ENCODE measurements at regions not wholly inside any gene's neighbourhood (a gene's known extent, or its start where the extent isn't known, plus 50 kb on each side); places are given as distances from the start of the nearest gene placed in this dataset.
"Not testable (repeated sequence)": the region's sequence is repeated elsewhere in the genome, so short reads cannot be mapped to it uniquely, and the experiment has no call there.

GRCh38 chr21:34219334-34220060 is 144.3 kb upstream of the KCNE2 start:
- Histone ChIP-seq H3K27ac (ENCODE audit: low read length) (no peak overlapping the region), H3K4me3 (ENCODE audit: low read length) (no peak overlapping the region), H3K9me3 (ENCODE audit: control insufficient read depth, insufficient read depth, low read length) (no peaks in the 10 kb centered on the region), H3K27me3 (ENCODE audit: control insufficient read depth, insufficient read depth, low read length) (no peaks in the 10 kb centered on the region), H3K4me1 (ENCODE audit: control insufficient read depth, insufficient read depth, low read length) (no peaks in the 10 kb centered on the region), H3K36me3 (ENCODE audit: control insufficient read depth, insufficient read depth, low read length) (no peaks in the 10 kb centered on the region)
- DNase-seq (ENCODE audit: low read depth, low spot score): no peak
- no CpG with 5 or more reads among the region's 4 CpGs for WGBS (ENCODE audit: insufficient coverage, insufficient read length)

DNA sequence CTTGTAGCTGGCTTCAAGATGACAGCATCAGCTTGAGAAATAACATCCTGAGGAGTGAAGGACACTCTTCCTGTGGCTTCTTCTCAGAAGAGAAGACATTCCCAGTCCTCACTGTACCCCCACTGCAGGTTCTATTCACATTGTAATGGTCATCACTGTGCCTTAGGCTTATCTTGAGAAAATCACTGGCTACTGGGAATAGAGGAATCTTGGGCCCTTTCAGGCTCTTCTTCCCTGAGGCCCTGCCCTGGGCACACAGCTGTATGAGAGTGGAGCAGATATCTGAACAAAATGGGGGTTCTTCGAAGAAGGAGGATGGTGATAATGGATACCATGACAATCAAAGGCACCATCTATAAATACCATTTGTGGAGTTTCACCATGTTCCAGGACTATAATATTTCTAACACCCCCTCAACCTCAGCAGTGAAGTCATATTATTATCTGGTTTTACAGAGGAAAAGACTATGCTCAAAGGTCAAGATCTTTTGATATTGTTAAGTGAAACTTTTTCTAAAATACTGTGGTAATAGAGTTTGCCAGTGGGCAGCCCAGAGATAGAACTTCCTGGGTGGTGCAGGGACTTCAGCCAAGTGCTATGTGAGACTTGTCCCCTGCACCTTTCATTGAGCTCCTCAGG is 143.1 kb upstream of the KCNE2 start:
- Histone ChIP-seq H3K27ac (ENCODE audit: low read length) (no peak overlapping the region), H3K4me3 (ENCODE audit: low read length) (no peak overlapping the region), H3K27me3 (ENCODE audit: control insufficient read depth, insufficient read depth, low read length) (no peaks in the 10 kb centered on the region), H3K4me1 (ENCODE audit: control insufficient read depth, insufficient read depth, low read length) (no peaks in the 10 kb centered on the region), H3K36me3 (ENCODE audit: control insufficient read depth, insufficient read depth, low read length) (no peaks in the 10 kb centered on the region), H3K9me3 (ENCODE audit: control insufficient read depth, insufficient read depth, low read length) (no peaks in the 10 kb centered on the region)
- no CpG with 5 or more reads among the region's 1 CpG for WGBS (ENCODE audit: insufficient coverage, insufficient read length)
- DNase-seq (ENCODE audit: low read depth, low spot score): no peak

- Histone ChIP-seq H3K4me3 (ENCODE audit: low read length) (no peak overlapping the region), H3K27me3 (ENCODE audit: control insufficient read depth, insufficient read depth, low read length) (no peaks in the 10 kb centered on the region), H3K4me1 (ENCODE audit: control insufficient read depth, insufficient read depth, low read length) (no peaks in the 10 kb centered on the region), H3K9me3 (ENCODE audit: control insufficient read depth, insufficient read depth, low read length) (no peaks in the 10 kb centered on the region), H3K27ac (ENCODE audit: low read length) (no peak overlapping the region), H3K36me3 (ENCODE audit: control insufficient read depth, insufficient read depth, low read length) (no peaks in the 10 kb centered on the region)
- no CpG with 5 or more reads among the region's 11 CpGs for WGBS (ENCODE audit: insufficient coverage, insufficient read length)
- no peak for DNase-seq (ENCODE audit: low read depth, low spot score)
Observed at GRCh38 chr21:34221331-34222030, 142.3 kb upstream of the KCNE2 start.

- no peak overlapping the region for H3K27ac ChIP-seq (ENCODE audit: low read length)
- DNase-seq (ENCODE audit: low read depth, low spot score): no peak
- no peaks in the 10 kb centered on the region for H3K4me1 ChIP-seq (ENCODE audit: control insufficient read depth, insufficient read depth, low read length)
- no peaks in the 10 kb centered on the region for H3K36me3 ChIP-seq (ENCODE audit: control insufficient read depth, insufficient read depth, low read length)
- WGBS (ENCODE audit: insufficient coverage, insufficient read length): 100% methylated on average over 1 of the region's 14 CpGs
- H3K27me3 ChIP-seq (ENCODE audit: control insufficient read depth, insufficient read depth, low read length): no peaks in the 10 kb centered on the region
- H3K4me3 ChIP-seq (ENCODE audit: low read length): no peak overlapping the region
- H3K9me3 ChIP-seq (ENCODE audit: control insufficient read depth, insufficient read depth, low read length): no peaks in the 10 kb centered on the region
Observed at GRCh38 chr21:34222031-34222335, 141.8 kb upstream of the KCNE2 start.

- Histone ChIP-seq H3K36me3 (ENCODE audit: control insufficient read depth, insufficient read depth, low read length) (no peaks in the 10 kb centered on the region), H3K9me3 (ENCODE audit: control insufficient read depth, insufficient read depth, low read length) (no peaks in the 10 kb centered on the region), H3K4me1 (ENCODE audit: control insufficient read depth, insufficient read depth, low read length) (no peaks in the 10 kb centered on the region), H3K27me3 (ENCODE audit: control insufficient read depth, insufficient read depth, low read length) (no peaks in the 10 kb centered on the region), H3K27ac (ENCODE audit: low read length) (no peak overlapping the region), H3K4me3 (ENCODE audit: low read length) (no peak overlapping the region)
- DNase-seq (ENCODE audit: low read depth, low spot score): no peak
- WGBS (ENCODE audit: insufficient coverage, insufficient read length): no CpG with 5 or more reads among the region's 2 CpGs
Observed at GRCh38 chr21:34223376-34223775, 140.4 kb upstream of the KCNE2 start.

DNA sequence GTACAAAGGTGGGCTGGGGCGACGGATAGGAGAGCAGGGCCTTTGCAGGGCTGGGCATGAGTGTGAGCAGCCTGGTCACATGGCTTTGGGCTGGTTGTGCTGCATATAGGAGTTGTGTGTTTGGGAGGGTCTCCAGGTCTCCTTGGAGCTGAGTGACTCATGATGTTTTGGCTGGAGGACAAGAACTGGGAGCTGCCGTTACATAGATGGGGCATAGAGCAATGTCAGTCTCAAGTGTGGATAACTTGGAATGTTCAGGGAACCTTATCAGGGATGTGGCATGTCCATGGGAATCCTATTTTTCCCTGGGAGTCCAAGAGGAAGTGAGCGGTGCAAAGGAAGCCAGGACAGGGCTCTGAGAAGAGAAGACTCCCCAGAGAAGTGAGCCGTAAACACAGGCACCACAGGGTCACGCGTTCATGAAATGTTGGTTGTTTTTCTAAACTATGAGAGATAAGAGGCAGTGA is 136.4 kb upstream of the KCNE2 start:
- no peak for DNase-seq (ENCODE audit: low read depth, low spot score)
- Histone ChIP-seq H3K27ac (ENCODE audit: low read length) (no peak overlapping the region), H3K4me1 (ENCODE audit: control insufficient read depth, insufficient read depth, low read length) (no peaks in the 10 kb centered on the region; the same call in 1 of the 2 replicates), H3K27me3 (ENCODE audit: control insufficient read depth, insufficient read depth, low read length) (no peaks in the 10 kb centered on the region), H3K36me3 (ENCODE audit: control insufficient read depth, insufficient read depth, low read length) (no peaks in the 10 kb centered on the region), H3K9me3 (ENCODE audit: control insufficient read depth, insufficient read depth, low read length) (no peaks in the 10 kb centered on the region), H3K4me3 (ENCODE audit: low read length) (no peak overlapping the region)
- no CpG with 5 or more reads among the region's 7 CpGs for WGBS (ENCODE audit: insufficient coverage, insufficient read length)

DNA sequence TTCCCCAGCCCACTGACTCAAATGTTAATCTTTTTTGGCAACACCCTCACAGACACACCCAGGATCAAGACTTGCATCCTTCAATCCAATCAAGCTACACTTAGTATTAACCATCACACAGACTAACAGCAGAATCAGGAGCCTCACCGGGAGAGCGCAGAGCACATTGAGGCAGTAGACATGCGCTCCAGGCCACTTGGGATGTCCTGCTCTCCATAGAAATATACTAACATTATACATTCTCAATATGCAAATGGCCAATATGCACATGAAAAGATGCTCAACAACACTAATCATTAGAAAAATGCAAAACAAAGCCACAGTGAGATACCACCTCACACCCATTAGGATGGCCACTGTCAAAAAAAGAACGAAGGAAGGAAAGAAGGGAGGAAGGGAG is 135.0 kb upstream of the KCNE2 start:
- no CpG with 5 or more reads among the region's 4 CpGs for WGBS (ENCODE audit: insufficient coverage, insufficient read length)

GRCh38 chr21:34229353-34229752 is 134.5 kb upstream of the KCNE2 start:
- WGBS (ENCODE audit: insufficient coverage, insufficient read length): no CpG with 5 or more reads among the region's 4 CpGs
- H3K27me3 ChIP-seq (ENCODE audit: control insufficient read depth, insufficient read depth, low read length): no peaks in the 10 kb centered on the region
- no peak overlapping the region for H3K27ac ChIP-seq (ENCODE audit: low read length)
- H3K36me3 ChIP-seq (ENCODE audit: control insufficient read depth, insufficient read depth, low read length): no peaks in the 10 kb centered on the region
- no peaks in the 10 kb centered on the region; the same call in 1 of the 2 replicates for H3K4me1 ChIP-seq (ENCODE audit: control insufficient read depth, insufficient read depth, low read length)
- H3K4me3 ChIP-seq (ENCODE audit: low read length): no peak overlapping the region
- no peaks in the 10 kb centered on the region for H3K9me3 ChIP-seq (ENCODE audit: control insufficient read depth, insufficient read depth, low read length)
- no peak for DNase-seq (ENCODE audit: low read depth, low spot score)

More for the DNA sequence above, 135.0 kb upstream of the KCNE2 start:
- Histone ChIP-seq H3K36me3 (ENCODE audit: control insufficient read depth, insufficient read depth, low read length) (no peaks in the 10 kb centered on the region), H3K9me3 (ENCODE audit: control insufficient read depth, insufficient read depth, low read length) (no peaks in the 10 kb centered on the region), H3K27me3 (ENCODE audit: control insufficient read depth, insufficient read depth, low read length) (no peaks in the 10 kb centered on the region), H3K4me3 (ENCODE audit: low read length) (no peak overlapping the region; the same call in 1 of the 2 replicates), H3K4me1 (ENCODE audit: control insufficient read depth, insufficient read depth, low read length) (no peaks in the 10 kb centered on the region; the same call in 1 of the 2 replicates), H3K27ac (ENCODE audit: low read length) (no peak overlapping the region)
- no peak for DNase-seq (ENCODE audit: low read depth, low spot score)

- DNase-seq (ENCODE audit: low read depth, low spot score): not testable (repeated sequence)
- whole genome bisulfite sequencing (ENCODE audit: insufficient coverage, insufficient read length): no CpG with 5 or more reads among the region's 6 CpGs
Observed at GRCh38 chr21:34233741-34234140, 130.1 kb upstream of the KCNE2 start.

DNA sequence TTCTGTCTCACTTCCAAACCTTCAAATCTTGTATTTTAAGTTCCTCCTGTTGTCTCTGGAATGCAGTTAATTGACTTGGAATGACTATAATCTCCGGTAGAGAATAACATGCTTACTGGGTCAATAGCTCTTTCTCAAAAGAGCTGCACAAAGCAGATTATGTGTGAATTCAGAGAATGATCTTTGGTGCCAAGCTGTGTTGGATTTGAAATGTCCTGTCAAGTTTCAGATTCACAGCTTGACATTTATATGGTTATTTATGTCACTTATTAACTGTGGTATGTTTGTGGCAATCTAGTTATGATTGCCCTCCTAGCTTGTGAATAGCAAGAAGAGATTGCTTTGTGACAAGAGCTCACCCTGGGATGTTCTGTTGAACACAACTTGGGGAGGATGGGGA is 128.3 kb upstream of the KCNE2 start:
- no CpG with 5 or more reads among the region's 1 CpG for WGBS (ENCODE audit: insufficient coverage, insufficient read length)
- H3K36me3 ChIP-seq (ENCODE audit: control insufficient read depth, insufficient read depth, low read length): no peaks in the 10 kb centered on the region
- H3K4me3 ChIP-seq (ENCODE audit: low read length): no peak overlapping the region
- H3K27me3 ChIP-seq (ENCODE audit: control insufficient read depth, insufficient read depth, low read length): no peaks in the 10 kb centered on the region
- H3K9me3 ChIP-seq (ENCODE audit: control insufficient read depth, insufficient read depth, low read length): no peaks in the 10 kb centered on the region
- DNase-seq (ENCODE audit: low read depth, low spot score): no peak
- H3K4me1 ChIP-seq (ENCODE audit: control insufficient read depth, insufficient read depth, low read length): no peaks in the 10 kb centered on the region
- H3K27ac ChIP-seq (ENCODE audit: low read length): no peak overlapping the region

More at GRCh38 chr21:34233741-34234140, 130.1 kb upstream of the KCNE2 start:
- H3K27me3 ChIP-seq (ENCODE audit: control insufficient read depth, insufficient read depth, low read length); H3K4me3 ChIP-seq (ENCODE audit: low read length); H3K4me1 ChIP-seq (ENCODE audit: control insufficient read depth, insufficient read depth, low read length); H3K27ac ChIP-seq (ENCODE audit: low read length); H3K9me3 ChIP-seq (ENCODE audit: control insufficient read depth, insufficient read depth, low read length); H3K36me3 ChIP-seq (ENCODE audit: control insufficient read depth, insufficient read depth, low read length): not testable (repeated sequence)
